HEK293 (cell line): ENCODE measurements at regions not wholly inside any gene's neighbourhood (a gene's known extent, or its start where the extent isn't known, plus 50 kb on each side); places are given as distances from the start of the nearest gene placed in this dataset.

ENCODE experiments used
- CTCF ChIA-PET: fragments of 350-600 bp; formaldehyde crosslinking; extraction: SDS; loops from one replicate; lab custom pipeline; 2021; ENCODE audit warnings: antibody characterized with exemption; lab: Yijun Ruan, JAX
- POLR2A ChIA-PET: fragments of 300-600 bp; formaldehyde crosslinking; extraction: SDS; loops from one replicate; lab custom pipeline; 2020; ENCODE audit warnings: antibody characterized with exemption, inconsistent platforms; lab: Yijun Ruan, JAX
- H3K27ac ChIP-seq: fragments of 200-500 bp; sonication (Bioruptor generic); 2 replicates; pipeline ENCODE4 v1.5.1; 2014; ENCODE audit warnings: low read depth, low read length, control low read depth, inconsistent platforms; ENCODE audit errors: extremely low read depth
- H3K36me3 ChIP-seq, 2 experiments: fragments of 200-500 bp in 1 of 2; sonication (Bioruptor generic) in 1 of 2; 1 replicate in 1 of 2; 2 replicates in 1 of 2; pipeline ENCODE4 v1.5.1; 2014 to 2017; ENCODE audit warnings: inconsistent platforms in 2 of 2, low read length in 2 of 2; ENCODE audit not compliant: control insufficient read depth in 2 of 2, insufficient read depth in 1 of 2
- H3K4me1 ChIP-seq: fragments of 200-500 bp; sonication (Bioruptor generic); 2 replicates; pipeline ENCODE4 v1.5.1; 2014; ENCODE audit warnings: mild to moderate bottlenecking, low read length, inconsistent platforms; ENCODE audit not compliant: control insufficient read depth, insufficient read depth
- H3K4me3 ChIP-seq: 2 replicates; pipeline ENCODE4 v1.5.1; 2011; ENCODE audit warnings: low read depth, mild to moderate bottlenecking, control low read depth, low read length, moderate library complexity
- H3K9me3 ChIP-seq: fragments of 200-500 bp; sonication (Bioruptor generic); 2 replicates; pipeline ENCODE4 v1.5.1; 2014; ENCODE audit warnings: low read depth, low read length, inconsistent platforms; ENCODE audit not compliant: control insufficient read depth, insufficient read depth
- HOXD13 ChIP-seq: sonication (generic); formaldehyde crosslinking; IDR thresholded peaks from 2 replicates; pipeline ENCODE4 v1.8.0; 2022; ENCODE audit warnings: missing genetic modification reagents, borderline replicate concordance
- SALL2 ChIP-seq: fragments of 450-650 bp; formaldehyde crosslinking; IDR thresholded peaks from 2 replicates; pipeline ENCODE4 v1.5.0; 2017; ENCODE audit warnings: missing biosample characterization, mild to moderate bottlenecking, missing genetic modification characterization, borderline replicate concordance
- ZBTB1 ChIP-seq: fragments of 450-650 bp; formaldehyde crosslinking; IDR thresholded peaks from 2 replicates; pipeline ENCODE4 v1.5.1; 2016; ENCODE audit warnings: missing biosample characterization, missing genetic modification characterization
- ZBTB17 ChIP-seq: fragments of 450-650 bp; formaldehyde crosslinking; IDR thresholded peaks from 2 replicates; pipeline ENCODE4 v1.5.1; 2016; ENCODE audit warnings: missing biosample characterization, missing genetic modification characterization
- ZBTB21 ChIP-seq: fragments of 450-650 bp; formaldehyde crosslinking; IDR thresholded peaks from 2 replicates; pipeline ENCODE4 v1.5.1; 2017; ENCODE audit warnings: missing biosample characterization, missing genetic modification characterization
- ZFP37 ChIP-seq: fragments of 450-650 bp; formaldehyde crosslinking; IDR thresholded peaks from 2 replicates; pipeline ENCODE4 v1.5.1; 2016; ENCODE audit warnings: missing biosample characterization, missing genetic modification characterization
- ZNF114 ChIP-seq: fragments of 450-650 bp; formaldehyde crosslinking; IDR thresholded peaks from 2 replicates; pipeline ENCODE4 v1.5.0; 2017; ENCODE audit warnings: missing biosample characterization, missing genetic modification characterization
- ZNF169 ChIP-seq: fragments of 450-650 bp; formaldehyde crosslinking; IDR thresholded peaks from 2 replicates; pipeline ENCODE4 v1.5.1; 2016; ENCODE audit warnings: missing biosample characterization, missing genetic modification characterization
- ZNF24 ChIP-seq: fragments of 450-650 bp; formaldehyde crosslinking; IDR thresholded peaks from 2 replicates; pipeline ENCODE4 v1.5.1; 2016; ENCODE audit warnings: missing biosample characterization, missing genetic modification characterization
- ZNF266 ChIP-seq: fragments of 450-650 bp; formaldehyde crosslinking; IDR thresholded peaks from 2 replicates; pipeline ENCODE4 v1.5.1; 2016; ENCODE audit warnings: missing biosample characterization, missing genetic modification characterization, low read depth
- ZNF311 ChIP-seq: fragments of 450-650 bp; formaldehyde crosslinking; IDR thresholded peaks from 2 replicates; pipeline ENCODE4 v1.5.1; 2017; ENCODE audit warnings: missing biosample characterization, missing genetic modification characterization, borderline replicate concordance
- ZNF335 ChIP-seq: fragments of 450-650 bp; formaldehyde crosslinking; conservative IDR thresholded peaks from 2 replicates; pipeline ENCODE4 v1.5.1; 2016; ENCODE audit warnings: missing biosample characterization, missing genetic modification characterization
- ZNF423 ChIP-seq: fragments of 450-650 bp; formaldehyde crosslinking; IDR thresholded peaks from 2 replicates; pipeline ENCODE4 v1.5.1; 2016; ENCODE audit warnings: missing biosample characterization, missing genetic modification characterization
- ZNF521 ChIP-seq: fragments of 450-650 bp; formaldehyde crosslinking; IDR thresholded peaks from 2 replicates; pipeline ENCODE4 v1.5.1; 2017; ENCODE audit warnings: missing biosample characterization, mild to moderate bottlenecking, missing genetic modification characterization
- ZNF544 ChIP-seq: fragments of 450-650 bp; formaldehyde crosslinking; IDR thresholded peaks from 2 replicates; pipeline ENCODE4 v1.5.0; 2017; ENCODE audit warnings: missing biosample characterization, missing genetic modification characterization
- ZNF571 ChIP-seq: fragments of 450-650 bp; formaldehyde crosslinking; IDR thresholded peaks from 2 replicates; pipeline ENCODE4 v1.5.0; 2017; ENCODE audit warnings: missing biosample characterization, missing genetic modification characterization
- ZNF621 ChIP-seq: fragments of 450-650 bp; formaldehyde crosslinking; IDR thresholded peaks from 2 replicates; pipeline ENCODE4 v1.5.1; 2017; ENCODE audit warnings: missing biosample characterization, missing genetic modification characterization
- ZNF658 ChIP-seq: fragments of 450-650 bp; formaldehyde crosslinking; IDR thresholded peaks from 2 replicates; pipeline ENCODE4; 2016; ENCODE audit warnings: missing biosample characterization, missing genetic modification characterization
- ZNF670 ChIP-seq: fragments of 450-650 bp; formaldehyde crosslinking; IDR thresholded peaks from 2 replicates; pipeline ENCODE4 v1.5.1; 2016; ENCODE audit warnings: missing biosample characterization, missing genetic modification characterization, low read depth
- ZNF707 ChIP-seq: fragments of 450-650 bp; formaldehyde crosslinking; IDR thresholded peaks from 2 replicates; pipeline ENCODE4 v1.5.1; 2016; ENCODE audit warnings: missing biosample characterization, missing genetic modification characterization
- ZNF747 ChIP-seq: fragments of 450-650 bp; formaldehyde crosslinking; IDR thresholded peaks from 2 replicates; pipeline ENCODE4 v1.5.1; 2016; ENCODE audit warnings: missing biosample characterization, missing genetic modification characterization
- ZNF791 ChIP-seq: fragments of 450-650 bp; formaldehyde crosslinking; IDR thresholded peaks from 2 replicates; pipeline ENCODE4 v1.5.1; 2016; ENCODE audit warnings: missing biosample characterization, missing genetic modification characterization
- ZXDB ChIP-seq: fragments of 450-650 bp; formaldehyde crosslinking; IDR thresholded peaks from 2 replicates; pipeline ENCODE4 v1.5.1; 2016; ENCODE audit warnings: missing biosample characterization, missing genetic modification characterization
- TF ChIP-seq, protein P1 (sequence below): fragments of 450-650 bp; formaldehyde crosslinking; IDR thresholded peaks from 2 replicates; pipeline ENCODE4 v1.5.1; 2016; ENCODE audit warnings: missing biosample characterization, missing genetic modification characterization
- TF ChIP-seq, protein P2 (sequence below): fragments of 450-650 bp; formaldehyde crosslinking; IDR thresholded peaks from 2 replicates; pipeline ENCODE4 v1.5.1; 2017; ENCODE audit warnings: missing biosample characterization, missing genetic modification characterization
- TF ChIP-seq, protein P3 (sequence below): fragments of 450-650 bp; IDR thresholded peaks from 2 replicates; pipeline ENCODE4 v1.5.1; 2018; ENCODE audit warnings: missing biosample characterization, missing genetic modification characterization
- TF ChIP-seq, protein P4 (sequence below): fragments of 450-650 bp; formaldehyde crosslinking; IDR thresholded peaks from 2 replicates; pipeline ENCODE4 v1.5.1; 2016; ENCODE audit warnings: missing biosample characterization, missing genetic modification characterization, borderline replicate concordance
- TF ChIP-seq, protein P5 (sequence below): fragments of 450-650 bp; formaldehyde crosslinking; IDR thresholded peaks from 2 replicates; pipeline ENCODE4 v1.5.1; 2016; ENCODE audit warnings: missing biosample characterization, missing genetic modification characterization, low read depth

DNA sequence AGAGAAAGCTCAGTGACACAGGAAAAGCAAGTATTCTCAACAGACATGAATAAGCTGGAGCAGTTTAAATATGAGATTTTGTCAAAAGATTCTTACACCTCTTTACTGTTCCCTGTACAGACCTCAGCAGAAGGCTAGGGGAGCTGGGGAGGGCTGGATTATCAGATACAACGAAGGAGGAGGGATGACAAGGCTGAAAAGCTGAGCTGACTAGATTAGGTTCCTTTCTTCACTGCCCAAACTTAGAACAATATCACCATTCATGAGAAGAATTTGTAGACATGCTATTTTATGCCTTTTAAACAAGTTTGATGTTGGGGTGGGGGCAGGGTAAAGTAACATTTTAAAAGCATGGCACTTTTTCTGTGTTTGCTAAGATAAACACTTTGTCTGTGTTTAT, 611.1 kb downstream of the AACS start:
- ChIA-PET CTCF (no interaction called here), POLR2A (no interaction called here)
- no peak overlapping the region for H3K27ac ChIP-seq
- no peaks in the 10 kb centered on the region for H3K9me3 ChIP-seq
- TF ChIP-seq HOXD13 (no peak), ZNF266 (tag by site-specific recombination) (no peak), ZNF24 (no peak), ZNF423 (no peak), ZFP37 (tag by site-specific recombination) (no peak), ZXDB (tag by site-specific recombination) (no peak)
- TF ChIP-seq, protein P1, sequence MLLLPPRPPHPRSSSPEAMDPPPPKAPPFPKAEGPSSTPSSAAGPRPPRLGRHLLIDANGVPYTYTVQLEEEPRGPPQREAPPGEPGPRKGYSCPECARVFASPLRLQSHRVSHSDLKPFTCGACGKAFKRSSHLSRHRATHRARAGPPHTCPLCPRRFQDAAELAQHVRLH (tag by site-specific recombination): no peak
- TF ChIP-seq, protein P2, sequence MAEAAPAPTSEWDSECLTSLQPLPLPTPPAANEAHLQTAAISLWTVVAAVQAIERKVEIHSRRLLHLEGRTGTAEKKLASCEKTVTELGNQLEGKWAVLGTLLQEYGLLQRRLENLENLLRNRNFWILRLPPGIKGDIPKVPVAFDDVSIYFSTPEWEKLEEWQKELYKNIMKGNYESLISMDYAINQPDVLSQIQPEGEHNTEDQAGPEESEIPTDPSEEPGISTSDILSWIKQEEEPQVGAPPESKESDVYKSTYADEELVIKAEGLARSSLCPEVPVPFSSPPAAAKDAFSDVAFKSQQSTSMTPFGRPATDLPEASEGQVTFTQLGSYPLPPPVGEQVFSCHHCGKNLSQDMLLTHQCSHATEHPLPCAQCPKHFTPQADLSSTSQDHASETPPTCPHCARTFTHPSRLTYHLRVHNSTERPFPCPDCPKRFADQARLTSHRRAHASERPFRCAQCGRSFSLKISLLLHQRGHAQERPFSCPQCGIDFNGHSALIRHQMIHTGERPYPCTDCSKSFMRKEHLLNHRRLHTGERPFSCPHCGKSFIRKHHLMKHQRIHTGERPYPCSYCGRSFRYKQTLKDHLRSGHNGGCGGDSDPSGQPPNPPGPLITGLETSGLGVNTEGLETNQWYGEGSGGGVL (tag by site-specific recombination): no peak
- no peak overlapping the region for H3K4me3 ChIP-seq
- H3K4me1 ChIP-seq: no peaks in the 10 kb centered on the region
- H3K36me3 ChIP-seq: no peaks in the 10 kb centered on the region

DNA sequence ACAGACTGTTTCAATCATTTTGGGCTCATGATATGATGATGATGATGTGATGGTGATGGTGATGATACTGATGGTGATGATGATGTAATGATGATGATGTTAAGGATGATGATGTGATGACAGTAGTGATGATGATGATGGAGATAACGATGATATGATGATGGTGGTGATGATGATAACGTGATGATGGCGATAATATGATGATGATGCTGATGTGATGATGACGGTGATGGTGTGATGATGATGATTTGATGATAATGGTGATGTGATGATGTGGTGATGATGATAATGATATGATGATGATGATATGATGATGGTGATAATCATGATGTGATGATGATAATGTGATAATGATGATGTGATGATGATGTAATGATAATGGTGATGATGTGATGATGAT, 612.6 kb downstream of the AACS start:
- CTCF ChIA-PET: no interaction called here
- Histone ChIP-seq H3K9me3 (no peaks in the 10 kb centered on the region), H3K4me3 (no peak overlapping the region), H3K36me3 (no peaks in the 10 kb centered on the region), H3K27ac (no peak overlapping the region), H3K4me1 (no peaks in the 10 kb centered on the region)
- POLR2A ChIA-PET: no interaction called here
- TF ChIP-seq ZNF791 (no peak), ZNF707 (tag by site-specific recombination) (peak; percentile 19; the same call in 1 of the 2 replicates), ZBTB17 (peak; percentile 25; the same call in 1 of the 2 replicates), ZNF544 (tag by site-specific recombination) (no peak), ZNF658 (tag by site-specific recombination) (peak; percentile 70; the same call in 1 of the 2 replicates), ZNF621 (peak; percentile 93), ZNF670 (tag by site-specific recombination) (peak; percentile 83; the same call in 1 of the 2 replicates), ZNF169 (tag by site-specific recombination) (peak; percentile 89), ZNF335 (tag by site-specific recombination) (no peak), ZNF114 (tag by site-specific recombination) (peak; percentile 13; the same call in 1 of the 2 replicates), ZBTB1 (no peak), ZNF311 (tag by site-specific recombination) (no peak; the same call in 1 of the 2 replicates), SALL2 (tag by site-specific recombination) (peak; percentile 98), ZNF571 (peak; percentile 89; the same call in 1 of the 2 replicates), ZNF521 (tag by site-specific recombination) (peak; percentile 65; the same call in 1 of the 2 replicates), ZBTB21 (tag by site-specific recombination) (peak; percentile 90), ZNF747 (peak; percentile 97; the same call in 1 of the 2 replicates)
- TF ChIP-seq, protein P3, sequence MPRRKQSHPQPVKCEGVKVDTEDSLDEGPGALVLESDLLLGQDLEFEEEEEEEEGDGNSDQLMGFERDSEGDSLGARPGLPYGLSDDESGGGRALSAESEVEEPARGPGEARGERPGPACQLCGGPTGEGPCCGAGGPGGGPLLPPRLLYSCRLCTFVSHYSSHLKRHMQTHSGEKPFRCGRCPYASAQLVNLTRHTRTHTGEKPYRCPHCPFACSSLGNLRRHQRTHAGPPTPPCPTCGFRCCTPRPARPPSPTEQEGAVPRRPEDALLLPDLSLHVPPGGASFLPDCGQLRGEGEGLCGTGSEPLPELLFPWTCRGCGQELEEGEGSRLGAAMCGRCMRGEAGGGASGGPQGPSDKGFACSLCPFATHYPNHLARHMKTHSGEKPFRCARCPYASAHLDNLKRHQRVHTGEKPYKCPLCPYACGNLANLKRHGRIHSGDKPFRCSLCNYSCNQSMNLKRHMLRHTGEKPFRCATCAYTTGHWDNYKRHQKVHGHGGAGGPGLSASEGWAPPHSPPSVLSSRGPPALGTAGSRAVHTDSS (tag by site-specific recombination): peak; percentile 85; the same call in 1 of the 2 replicates
- TF ChIP-seq, protein P4, sequence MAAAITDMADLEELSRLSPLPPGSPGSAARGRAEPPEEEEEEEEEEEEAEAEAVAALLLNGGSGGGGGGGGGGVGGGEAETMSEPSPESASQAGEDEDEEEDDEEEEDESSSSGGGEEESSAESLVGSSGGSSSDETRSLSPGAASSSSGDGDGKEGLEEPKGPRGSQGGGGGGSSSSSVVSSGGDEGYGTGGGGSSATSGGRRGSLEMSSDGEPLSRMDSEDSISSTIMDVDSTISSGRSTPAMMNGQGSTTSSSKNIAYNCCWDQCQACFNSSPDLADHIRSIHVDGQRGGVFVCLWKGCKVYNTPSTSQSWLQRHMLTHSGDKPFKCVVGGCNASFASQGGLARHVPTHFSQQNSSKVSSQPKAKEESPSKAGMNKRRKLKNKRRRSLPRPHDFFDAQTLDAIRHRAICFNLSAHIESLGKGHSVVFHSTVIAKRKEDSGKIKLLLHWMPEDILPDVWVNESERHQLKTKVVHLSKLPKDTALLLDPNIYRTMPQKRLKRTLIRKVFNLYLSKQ: 0 out of 2 replicates have a peak, but pooled peaks have one; percentile 2
- TF ChIP-seq, protein P2 (tag by site-specific recombination): peak; percentile 32; the same call in 1 of the 2 replicates
- TF ChIP-seq, protein P5, sequence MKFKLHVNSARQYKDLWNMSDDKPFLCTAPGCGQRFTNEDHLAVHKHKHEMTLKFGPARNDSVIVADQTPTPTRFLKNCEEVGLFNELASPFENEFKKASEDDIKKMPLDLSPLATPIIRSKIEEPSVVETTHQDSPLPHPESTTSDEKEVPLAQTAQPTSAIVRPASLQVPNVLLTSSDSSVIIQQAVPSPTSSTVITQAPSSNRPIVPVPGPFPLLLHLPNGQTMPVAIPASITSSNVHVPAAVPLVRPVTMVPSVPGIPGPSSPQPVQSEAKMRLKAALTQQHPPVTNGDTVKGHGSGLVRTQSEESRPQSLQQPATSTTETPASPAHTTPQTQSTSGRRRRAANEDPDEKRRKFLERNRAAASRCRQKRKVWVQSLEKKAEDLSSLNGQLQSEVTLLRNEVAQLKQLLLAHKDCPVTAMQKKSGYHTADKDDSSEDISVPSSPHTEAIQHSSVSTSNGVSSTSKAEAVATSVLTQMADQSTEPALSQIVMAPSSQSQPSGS: peak; percentile 95
